RCC 7860 (cell line): ENCODE measurements at regions not wholly inside any gene's neighbourhood (a gene's known extent, or its start where the extent isn't known, plus 50 kb on each side); places are given as distances from the start of the nearest gene placed in this dataset.
"Not testable (repeated sequence)": the region's sequence is repeated elsewhere in the genome, so short reads cannot be mapped to it uniquely, and the experiment has no call there.

ENCODE experiments used
- DNase-seq: peaks from one replicate; pipeline ENCODE4 v3.0.0-alpha.2; 2015; ENCODE audit warnings: low spot score
- FAIRE-seq: peaks from 2 replicates; lab custom pipeline; 2012; peaks lifted over from hg19 to GRCh38; lab: Jason Lieb, UNC

GRCh38 chr12:128004383-128004938 is 262.5 kb upstream of the TMEM132C start:
- no peak for FAIRE-seq
- no peak for DNase-seq

- FAIRE-seq (no peak), DNase-seq (peak; percentile 29)
These were observed 259.7 kb upstream of the TMEM132C start for GRCh38 chr12:128007250-128007649.

GRCh38 chr12:128008341-128008740 is 258.6 kb upstream of the TMEM132C start:
- FAIRE-seq (peak; percentile 81), DNase-seq (peak; percentile 65)

- no peak for DNase-seq
- no peak for FAIRE-seq
These were observed 257.9 kb upstream of the TMEM132C start for GRCh38 chr12:128009108-128009507.

- DNase-seq (no peak), FAIRE-seq (no peak)
These were observed 254.9 kb upstream of the TMEM132C start for GRCh38 chr12:128012110-128012509.

GRCh38 chr12:128015276-128015675 is 251.7 kb upstream of the TMEM132C start:
- DNase-seq (no peak), FAIRE-seq (no peak)

- FAIRE-seq (no peak), DNase-seq (no peak)
These were observed 248.9 kb upstream of the TMEM132C start for GRCh38 chr12:128018067-128018466.

GRCh38 chr12:128019996-128020544 is 246.9 kb upstream of the TMEM132C start:
- FAIRE-seq (no peak), DNase-seq (no peak)

- FAIRE-seq = no peak
- no peak for DNase-seq
These were observed 245.4 kb upstream of the TMEM132C start for GRCh38 chr12:128021561-128021960.

GRCh38 chr12:128025589-128026245 is 241.3 kb upstream of the TMEM132C start:
- no peak for FAIRE-seq
- no peak for DNase-seq

GRCh38 chr12:128026696-128027574 is 240.0 kb upstream of the TMEM132C start:
- no peak for DNase-seq
- FAIRE-seq = no peak

- FAIRE-seq (no peak), DNase-seq (no peak)
These were observed 233.5 kb upstream of the TMEM132C start for GRCh38 chr12:128033473-128033872.

- FAIRE-seq = no peak
- DNase-seq = no peak
These were observed 226.0 kb upstream of the TMEM132C start for GRCh38 chr12:128040971-128041370.

GRCh38 chr12:128042283-128042682 is 224.7 kb upstream of the TMEM132C start:
- FAIRE-seq, DNase-seq: not testable (repeated sequence)

GRCh38 chr12:128042825-128043224 is 224.1 kb upstream of the TMEM132C start:
- no peak for FAIRE-seq

GRCh38 chr12:128043317-128043716 is 223.7 kb upstream of the TMEM132C start:
- no peak for DNase-seq
- no peak for FAIRE-seq

More at GRCh38 chr12:128042825-128043224, 224.1 kb upstream of the TMEM132C start:
- DNase-seq = no peak

- no peak for DNase-seq
- no peak for FAIRE-seq
These were observed 219.5 kb upstream of the TMEM132C start for GRCh38 chr12:128047266-128048060.

- DNase-seq (no peak), FAIRE-seq (no peak)
These were observed 214.6 kb upstream of the TMEM132C start for GRCh38 chr12:128052331-128052730.

GRCh38 chr12:128052777-128053176 is 214.2 kb upstream of the TMEM132C start:
- no peak for DNase-seq
- FAIRE-seq = no peak

GRCh38 chr12:128055567-128055966 is 211.4 kb upstream of the TMEM132C start:
- DNase-seq = no peak
- FAIRE-seq = no peak
